ENCODE measurements at regions not wholly inside any gene's neighbourhood (a gene's known extent, or its start where the extent isn't known, plus 50 kb on each side); places are given as distances from the start of the nearest gene placed in this dataset.

DNA sequence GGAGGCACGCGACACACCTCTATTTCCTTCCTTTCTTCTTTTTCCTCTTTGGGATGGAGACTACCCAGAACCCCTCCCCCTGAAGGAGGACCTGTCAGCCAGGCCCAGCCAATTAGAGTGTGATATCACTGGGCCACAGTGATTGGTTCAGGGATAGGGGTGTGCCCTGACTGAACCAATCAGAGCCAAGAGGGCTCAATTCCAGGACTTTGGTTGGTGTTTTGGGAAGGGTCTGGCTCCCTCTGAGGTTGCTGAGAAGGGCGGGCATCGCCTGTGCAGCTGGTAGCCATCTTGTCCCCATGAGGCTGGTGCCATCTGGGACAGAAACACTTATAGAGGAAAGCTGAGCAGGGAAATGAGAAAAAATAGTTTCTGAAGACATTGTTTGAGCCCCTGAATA is 71.4 kb downstream of the CHST1 start:
- TF ChIP-seq CTCF (conservative IDR thresholded peaks at IDR 0.05; ENCODE audit: low read length) (no peak), EZH2phosphoT487 (IDR thresholded peaks at IDR 0.05; ENCODE audit: borderline replicate concordance, low read depth, low read length) (no peak)
